ENCODE measurements at regions not wholly inside any gene's neighbourhood (a gene's known extent, or its start where the extent isn't known, plus 50 kb on each side); places are given as distances from the start of the nearest gene placed in this dataset.

DNA sequence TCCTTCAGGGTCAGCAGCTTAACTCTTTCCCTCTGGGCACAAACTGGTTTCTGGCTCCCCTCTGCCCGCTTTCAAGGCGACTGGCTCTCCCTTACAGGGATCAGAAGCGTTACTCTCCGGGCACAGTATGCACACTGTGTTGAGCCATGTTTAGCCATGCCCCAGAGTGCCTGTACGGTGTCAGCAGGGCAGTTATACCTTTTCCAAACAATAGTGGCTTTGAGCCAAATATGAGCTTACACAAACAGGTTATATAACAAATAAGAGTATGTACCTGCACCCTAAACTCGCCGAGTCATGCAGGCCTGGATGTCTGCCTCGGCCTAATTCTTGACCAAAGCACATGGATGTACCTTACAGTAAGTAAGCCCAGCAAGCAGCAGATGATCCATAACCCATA is 175.6 kb upstream of the ANKRD28 start:
- FAIRE-seq = no peak
- no peak for DNase-seq (ENCODE audit: low read depth)
- Histone ChIP-seq H3K4me3 (ENCODE audit: low read depth, low read length) (no peak overlapping the region), H3K27me3 (ENCODE audit: control insufficient read depth, insufficient read depth, low read length) (no peaks in the 10 kb centered on the region), H3K36me3 (ENCODE audit: control insufficient read depth, insufficient read depth, low read length) (no peaks in the 10 kb centered on the region)
- TF ChIP-seq, protein P1, sequence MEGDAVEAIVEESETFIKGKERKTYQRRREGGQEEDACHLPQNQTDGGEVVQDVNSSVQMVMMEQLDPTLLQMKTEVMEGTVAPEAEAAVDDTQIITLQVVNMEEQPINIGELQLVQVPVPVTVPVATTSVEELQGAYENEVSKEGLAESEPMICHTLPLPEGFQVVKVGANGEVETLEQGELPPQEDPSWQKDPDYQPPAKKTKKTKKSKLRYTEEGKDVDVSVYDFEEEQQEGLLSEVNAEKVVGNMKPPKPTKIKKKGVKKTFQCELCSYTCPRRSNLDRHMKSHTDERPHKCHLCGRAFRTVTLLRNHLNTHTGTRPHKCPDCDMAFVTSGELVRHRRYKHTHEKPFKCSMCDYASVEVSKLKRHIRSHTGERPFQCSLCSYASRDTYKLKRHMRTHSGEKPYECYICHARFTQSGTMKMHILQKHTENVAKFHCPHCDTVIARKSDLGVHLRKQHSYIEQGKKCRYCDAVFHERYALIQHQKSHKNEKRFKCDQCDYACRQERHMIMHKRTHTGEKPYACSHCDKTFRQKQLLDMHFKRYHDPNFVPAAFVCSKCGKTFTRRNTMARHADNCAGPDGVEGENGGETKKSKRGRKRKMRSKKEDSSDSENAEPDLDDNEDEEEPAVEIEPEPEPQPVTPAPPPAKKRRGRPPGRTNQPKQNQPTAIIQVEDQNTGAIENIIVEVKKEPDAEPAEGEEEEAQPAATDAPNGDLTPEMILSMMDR (IDR thresholded peaks at IDR 0.05; ENCODE audit: insufficient read depth, low read length, severe bottlenecking) = no peak

DNA sequence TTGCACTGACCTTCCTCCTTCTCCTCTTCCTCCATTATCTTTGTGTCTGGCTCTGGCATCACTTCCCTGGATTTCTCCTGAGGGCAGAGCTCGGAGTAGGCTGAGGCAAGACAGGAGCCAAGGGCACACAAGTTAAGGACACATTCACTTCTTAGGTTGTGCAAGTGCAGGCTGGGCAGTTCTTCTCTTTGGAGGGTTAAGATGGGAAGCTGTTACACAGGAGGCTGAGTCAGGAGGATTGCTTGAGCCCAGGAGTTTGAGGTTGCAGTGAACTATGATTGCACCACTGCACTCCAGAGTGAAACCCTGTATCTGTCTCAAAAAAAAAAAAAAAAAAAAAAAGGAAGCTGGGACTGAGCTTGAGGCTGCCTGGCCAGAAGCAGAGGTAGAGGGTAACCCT is 176.2 kb upstream of the ANKRD28 start:
- Histone ChIP-seq H3K36me3 (ENCODE audit: control insufficient read depth, insufficient read depth, low read length) (no peaks in the 10 kb centered on the region), H3K27me3 (ENCODE audit: control insufficient read depth, insufficient read depth, low read length) (no peaks in the 10 kb centered on the region), H3K4me3 (ENCODE audit: low read depth, low read length) (no peak overlapping the region)
- FAIRE-seq = no peak
- DNase-seq (ENCODE audit: low read depth) = no peak
- TF ChIP-seq, protein P1 (IDR thresholded peaks at IDR 0.05; ENCODE audit: insufficient read depth, low read length, severe bottlenecking) = no peak

DNA sequence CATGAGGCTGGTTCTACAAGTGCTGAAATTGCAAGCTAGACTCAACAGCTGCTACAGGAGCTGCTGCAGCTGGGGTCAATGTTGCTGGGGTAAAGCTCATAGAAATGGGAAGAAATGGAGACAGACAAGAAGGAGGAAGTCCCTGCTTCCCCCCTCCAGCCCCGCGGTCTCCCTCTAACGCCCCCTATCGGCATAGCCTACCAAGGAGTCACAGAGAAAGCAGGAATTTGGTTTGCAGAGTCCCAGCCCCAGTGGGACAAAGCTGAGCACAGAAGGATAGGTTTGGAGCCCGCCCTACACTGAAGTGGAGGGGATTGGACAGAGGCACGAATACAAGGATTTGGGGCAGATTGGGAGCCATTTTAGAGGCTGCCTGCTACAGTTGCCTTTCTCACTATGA is 176.9 kb upstream of the ANKRD28 start:
- Histone ChIP-seq H3K27me3 (ENCODE audit: control insufficient read depth, insufficient read depth, low read length) (no peaks in the 10 kb centered on the region), H3K4me3 (ENCODE audit: low read depth, low read length) (no peak overlapping the region), H3K36me3 (ENCODE audit: control insufficient read depth, insufficient read depth, low read length) (no peaks in the 10 kb centered on the region)
- no peak for FAIRE-seq
- TF ChIP-seq, protein P1 (IDR thresholded peaks at IDR 0.05; ENCODE audit: insufficient read depth, low read length, severe bottlenecking) = peak; percentile 12
- no peak for DNase-seq (ENCODE audit: low read depth)

DNA sequence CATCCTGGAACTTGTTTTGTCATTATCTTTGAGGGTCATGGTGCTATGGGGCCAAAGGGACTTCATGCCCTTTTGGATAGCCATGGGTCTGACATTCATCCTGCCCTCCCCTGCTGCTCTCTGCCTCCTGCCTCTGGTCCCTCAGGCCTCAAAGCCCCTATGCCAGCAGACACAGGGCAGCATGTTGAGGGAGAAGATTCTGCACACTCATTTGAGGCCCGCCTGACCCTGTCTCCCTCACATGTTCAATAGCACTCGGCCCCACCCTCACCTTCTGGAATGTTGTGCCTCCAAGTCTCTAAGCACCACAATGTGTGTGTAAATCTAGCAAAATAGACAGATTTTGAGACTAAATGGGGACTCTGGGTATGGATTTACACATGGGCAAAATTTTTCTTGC is 178.7 kb upstream of the ANKRD28 start:
- TF ChIP-seq, protein P1 (IDR thresholded peaks at IDR 0.05; ENCODE audit: insufficient read depth, low read length, severe bottlenecking) = no peak
- no peaks in the 10 kb centered on the region for H3K27me3 ChIP-seq (ENCODE audit: control insufficient read depth, insufficient read depth, low read length)
- H3K4me3 ChIP-seq (ENCODE audit: low read depth, low read length) = no peak overlapping the region
- no peaks in the 10 kb centered on the region for H3K36me3 ChIP-seq (ENCODE audit: control insufficient read depth, insufficient read depth, low read length)
- DNase-seq (ENCODE audit: low read depth) (peak; percentile 25), FAIRE-seq (no peak)

DNA sequence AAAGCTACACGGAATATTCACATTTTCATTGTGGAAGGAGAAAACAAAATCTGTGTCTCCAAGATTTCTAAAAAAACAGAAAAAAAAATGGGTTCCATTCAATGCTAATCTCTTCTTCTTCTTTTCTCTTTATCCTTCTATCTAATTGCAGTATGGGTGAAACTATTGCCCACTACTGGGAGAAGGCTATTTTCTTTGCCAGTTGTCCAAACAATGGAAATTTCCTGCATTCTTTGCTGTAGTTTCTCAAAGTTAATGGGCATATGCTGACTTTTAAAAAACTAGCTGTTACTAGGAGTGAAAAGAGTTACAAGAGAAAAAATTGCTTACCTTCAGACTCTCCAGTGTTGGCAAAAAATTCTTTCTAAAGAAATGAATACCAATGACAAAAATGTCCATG is 179.3 kb upstream of the ANKRD28 start:
- TF ChIP-seq, protein P1 (IDR thresholded peaks at IDR 0.05; ENCODE audit: insufficient read depth, low read length, severe bottlenecking) = no peak
- no peak for FAIRE-seq
- H3K36me3 ChIP-seq (ENCODE audit: control insufficient read depth, insufficient read depth, low read length) = no peaks in the 10 kb centered on the region
- no peaks in the 10 kb centered on the region for H3K27me3 ChIP-seq (ENCODE audit: control insufficient read depth, insufficient read depth, low read length)
- H3K4me3 ChIP-seq (ENCODE audit: low read depth, low read length) = no peak overlapping the region
- DNase-seq (ENCODE audit: low read depth) = no peak

DNA sequence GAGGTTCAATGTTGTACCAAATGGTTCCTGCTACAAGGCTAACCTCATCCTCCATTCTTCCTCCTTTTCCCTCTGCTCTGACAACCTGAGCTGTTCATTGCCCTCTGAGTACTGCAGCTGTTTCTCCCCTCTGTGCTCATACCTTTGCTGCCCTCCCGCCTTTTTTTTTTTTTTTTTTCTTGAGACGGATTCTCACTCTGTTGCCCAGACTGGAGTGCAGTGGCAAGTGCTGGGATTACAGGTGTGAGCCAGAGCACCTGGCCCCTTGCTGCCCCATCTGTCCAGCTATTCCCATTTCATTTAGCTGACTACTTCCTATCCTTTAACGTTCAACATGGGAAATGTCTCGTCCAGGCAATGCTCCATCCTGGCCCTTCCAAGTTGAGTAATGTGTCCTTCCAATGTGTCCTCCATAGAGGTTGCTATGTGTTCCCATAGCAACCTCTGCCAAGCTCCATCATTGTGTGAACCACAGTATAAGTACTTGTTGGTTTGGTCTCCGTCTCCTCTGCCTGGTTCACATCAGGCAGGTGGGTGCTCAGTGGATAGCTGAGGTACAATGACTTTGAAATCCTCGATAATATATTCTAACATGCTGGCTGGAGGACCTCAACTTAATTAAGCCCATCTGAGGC is 179.9 kb upstream of the ANKRD28 start:
- Histone ChIP-seq H3K36me3 (ENCODE audit: control insufficient read depth, insufficient read depth, low read length) (no peaks in the 10 kb centered on the region), H3K27me3 (ENCODE audit: control insufficient read depth, insufficient read depth, low read length) (no peaks in the 10 kb centered on the region), H3K4me3 (ENCODE audit: low read depth, low read length) (no peak overlapping the region)
- DNase-seq (ENCODE audit: low read depth) (no peak), FAIRE-seq (no peak)
- TF ChIP-seq, protein P1 (IDR thresholded peaks at IDR 0.05; ENCODE audit: insufficient read depth, low read length, severe bottlenecking) = no peak
